ENCODE measurements at regions not wholly inside any gene's neighbourhood (a gene's known extent, or its start where the extent isn't known, plus 50 kb on each side); places are given as distances from the start of the nearest gene placed in this dataset.

GRCh38 chr18:60894254-60894945 lies 438.8 kb upstream of the CDH20 start:
- TF ChIP-seq CTCF (IDR thresholded peaks at IDR 0.05; ENCODE audit: insufficient read depth, low read depth, low read length) (no peak), EZH2 (IDR thresholded peaks at IDR 0.05; ENCODE audit: insufficient read depth, low read length) (no peak)

Measured in astrocyte (in vitro differentiated cells and primary cell).